DND-41 (cell line): ENCODE measurements at regions not wholly inside any gene's neighbourhood (a gene's known extent, or its start where the extent isn't known, plus 50 kb on each side); places are given as distances from the start of the nearest gene placed in this dataset.

Experiments used
- EZH2 ChIP-seq: IDR thresholded peaks from 3 replicates; pipeline ENCODE4 v1.6.1; 2012; ENCODE audit warnings: borderline replicate concordance, low read depth, mild to moderate bottlenecking, moderate library complexity, low read length, inconsistent platforms; ENCODE audit not compliant: severe bottlenecking
- TF ChIP-seq, protein P1 (sequence below): IDR thresholded peaks from 2 replicates; pipeline ENCODE4 v1.5.1; 2012; ENCODE audit warnings: borderline replicate concordance, low read length, moderate library complexity, mild to moderate bottlenecking; ENCODE audit not compliant: poor library complexity, severe bottlenecking; ENCODE audit errors: extremely low read depth

GRCh38 chr4:17315459-17315858 is 196.4 kb downstream of the QDPR start:
- TF ChIP-seq EZH2, result no peak
- TF ChIP-seq, protein P1, sequence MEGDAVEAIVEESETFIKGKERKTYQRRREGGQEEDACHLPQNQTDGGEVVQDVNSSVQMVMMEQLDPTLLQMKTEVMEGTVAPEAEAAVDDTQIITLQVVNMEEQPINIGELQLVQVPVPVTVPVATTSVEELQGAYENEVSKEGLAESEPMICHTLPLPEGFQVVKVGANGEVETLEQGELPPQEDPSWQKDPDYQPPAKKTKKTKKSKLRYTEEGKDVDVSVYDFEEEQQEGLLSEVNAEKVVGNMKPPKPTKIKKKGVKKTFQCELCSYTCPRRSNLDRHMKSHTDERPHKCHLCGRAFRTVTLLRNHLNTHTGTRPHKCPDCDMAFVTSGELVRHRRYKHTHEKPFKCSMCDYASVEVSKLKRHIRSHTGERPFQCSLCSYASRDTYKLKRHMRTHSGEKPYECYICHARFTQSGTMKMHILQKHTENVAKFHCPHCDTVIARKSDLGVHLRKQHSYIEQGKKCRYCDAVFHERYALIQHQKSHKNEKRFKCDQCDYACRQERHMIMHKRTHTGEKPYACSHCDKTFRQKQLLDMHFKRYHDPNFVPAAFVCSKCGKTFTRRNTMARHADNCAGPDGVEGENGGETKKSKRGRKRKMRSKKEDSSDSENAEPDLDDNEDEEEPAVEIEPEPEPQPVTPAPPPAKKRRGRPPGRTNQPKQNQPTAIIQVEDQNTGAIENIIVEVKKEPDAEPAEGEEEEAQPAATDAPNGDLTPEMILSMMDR, result no peak
